SK-N-SH treated with all-trans-retinoic acid at 6 μM for 48 hours (cell line): ENCODE measurements at regions not wholly inside any gene's neighbourhood (a gene's known extent, or its start where the extent isn't known, plus 50 kb on each side); places are given as distances from the start of the nearest gene placed in this dataset.

Source experiments
- ESRRG ChIP-seq: fragments of 250-450 bp; sonication (Bioruptor Pico); IDR thresholded peaks from 2 replicates; pipeline ENCODE4 v1.6.1; 2021; ENCODE audit warnings: mild to moderate bottlenecking
- RARB ChIP-seq: fragments of 250-450 bp; sonication (Bioruptor Pico); IDR thresholded peaks from 2 replicates; pipeline ENCODE4 v1.8.0; 2021; ENCODE audit warnings: mild to moderate bottlenecking, moderate library complexity
- ZFP3 ChIP-seq: fragments of 250-450 bp; sonication (Bioruptor Pico); IDR thresholded peaks from 2 replicates; pipeline ENCODE4 v1.5.0; 2020; ENCODE audit warnings: mild to moderate bottlenecking, moderate library complexity
- ZFP30 ChIP-seq: fragments of 450-650 bp; formaldehyde crosslinking; IDR thresholded peaks from 2 replicates; pipeline ENCODE4 v1.5.0; 2022; ENCODE audit warnings: mild to moderate bottlenecking, moderate library complexity
- ZNF8 ChIP-seq: fragments of 450-650 bp; formaldehyde crosslinking; IDR thresholded peaks from 2 replicates; pipeline ENCODE4 v1.5.0; 2020; ENCODE audit warnings: mild to moderate bottlenecking, moderate library complexity
- TF ChIP-seq, protein P1 (sequence below): fragments of 250-450 bp; sonication (Bioruptor Pico); IDR thresholded peaks from 2 replicates; pipeline ENCODE4 v1.8.0; 2020; ENCODE audit warnings: mild to moderate bottlenecking, moderate library complexity, borderline replicate concordance
- TF ChIP-seq, protein P2 (sequence below): fragments of 250-450 bp; sonication (Bioruptor Pico); IDR thresholded peaks from 2 replicates; pipeline ENCODE4 v1.5.0; 2020; ENCODE audit warnings: mild to moderate bottlenecking, moderate library complexity
- TF ChIP-seq, protein P3 (sequence below): fragments of 250-450 bp; sonication (Bioruptor Pico); IDR thresholded peaks from 2 replicates; pipeline ENCODE4 v1.5.1; 2020; ENCODE audit warnings: low read depth, mild to moderate bottlenecking, moderate library complexity
- TF ChIP-seq, protein P4 (sequence below): fragments of 250-450 bp; sonication (Bioruptor Pico); IDR thresholded peaks from 2 replicates; pipeline ENCODE4 v1.8.0; 2021; ENCODE audit warnings: low read depth, mild to moderate bottlenecking, moderate library complexity, borderline replicate concordance

DNA sequence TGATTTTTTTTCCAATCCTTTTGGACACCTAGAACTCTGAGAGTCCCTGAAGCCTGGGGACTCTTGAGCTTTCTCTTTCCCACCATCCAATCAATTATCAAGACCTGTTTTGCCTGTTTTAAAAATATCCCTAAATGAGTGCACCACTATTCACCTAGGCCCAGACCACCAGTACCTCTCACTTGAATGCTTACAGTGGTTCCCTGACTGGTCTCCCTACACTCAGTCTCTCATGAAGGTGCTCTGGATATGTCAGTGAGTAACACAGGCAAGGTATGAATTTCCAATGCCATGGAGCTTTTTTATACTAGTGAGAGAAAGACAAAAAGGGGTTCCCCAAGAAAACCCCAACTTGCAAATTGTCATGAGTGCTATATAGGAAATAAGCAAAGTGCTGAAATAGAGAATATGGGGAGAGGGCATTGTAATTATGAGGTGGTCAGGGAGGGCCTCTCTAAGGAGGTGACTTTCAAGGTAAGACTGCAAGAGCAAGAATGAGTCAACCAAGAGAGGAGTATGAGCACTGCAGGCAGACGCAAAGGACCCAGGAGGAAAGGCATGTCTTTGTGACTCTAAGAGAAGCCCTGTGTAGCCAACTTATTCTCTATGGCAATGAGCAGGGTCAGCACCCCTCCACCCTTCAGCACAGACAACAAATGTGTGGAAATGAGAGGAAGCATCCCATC lies 85.3 kb upstream of the MBIP start:
- TF ChIP-seq, protein P1, sequence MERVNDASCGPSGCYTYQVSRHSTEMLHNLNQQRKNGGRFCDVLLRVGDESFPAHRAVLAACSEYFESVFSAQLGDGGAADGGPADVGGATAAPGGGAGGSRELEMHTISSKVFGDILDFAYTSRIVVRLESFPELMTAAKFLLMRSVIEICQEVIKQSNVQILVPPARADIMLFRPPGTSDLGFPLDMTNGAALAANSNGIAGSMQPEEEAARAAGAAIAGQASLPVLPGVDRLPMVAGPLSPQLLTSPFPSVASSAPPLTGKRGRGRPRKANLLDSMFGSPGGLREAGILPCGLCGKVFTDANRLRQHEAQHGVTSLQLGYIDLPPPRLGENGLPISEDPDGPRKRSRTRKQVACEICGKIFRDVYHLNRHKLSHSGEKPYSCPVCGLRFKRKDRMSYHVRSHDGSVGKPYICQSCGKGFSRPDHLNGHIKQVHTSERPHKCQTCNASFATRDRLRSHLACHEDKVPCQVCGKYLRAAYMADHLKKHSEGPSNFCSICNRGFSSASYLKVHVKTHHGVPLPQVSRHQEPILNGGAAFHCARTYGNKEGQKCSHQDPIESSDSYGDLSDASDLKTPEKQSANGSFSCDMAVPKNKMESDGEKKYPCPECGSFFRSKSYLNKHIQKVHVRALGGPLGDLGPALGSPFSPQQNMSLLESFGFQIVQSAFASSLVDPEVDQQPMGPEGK (CRISPR knock-in tag): no peak
- TF ChIP-seq, protein P2, sequence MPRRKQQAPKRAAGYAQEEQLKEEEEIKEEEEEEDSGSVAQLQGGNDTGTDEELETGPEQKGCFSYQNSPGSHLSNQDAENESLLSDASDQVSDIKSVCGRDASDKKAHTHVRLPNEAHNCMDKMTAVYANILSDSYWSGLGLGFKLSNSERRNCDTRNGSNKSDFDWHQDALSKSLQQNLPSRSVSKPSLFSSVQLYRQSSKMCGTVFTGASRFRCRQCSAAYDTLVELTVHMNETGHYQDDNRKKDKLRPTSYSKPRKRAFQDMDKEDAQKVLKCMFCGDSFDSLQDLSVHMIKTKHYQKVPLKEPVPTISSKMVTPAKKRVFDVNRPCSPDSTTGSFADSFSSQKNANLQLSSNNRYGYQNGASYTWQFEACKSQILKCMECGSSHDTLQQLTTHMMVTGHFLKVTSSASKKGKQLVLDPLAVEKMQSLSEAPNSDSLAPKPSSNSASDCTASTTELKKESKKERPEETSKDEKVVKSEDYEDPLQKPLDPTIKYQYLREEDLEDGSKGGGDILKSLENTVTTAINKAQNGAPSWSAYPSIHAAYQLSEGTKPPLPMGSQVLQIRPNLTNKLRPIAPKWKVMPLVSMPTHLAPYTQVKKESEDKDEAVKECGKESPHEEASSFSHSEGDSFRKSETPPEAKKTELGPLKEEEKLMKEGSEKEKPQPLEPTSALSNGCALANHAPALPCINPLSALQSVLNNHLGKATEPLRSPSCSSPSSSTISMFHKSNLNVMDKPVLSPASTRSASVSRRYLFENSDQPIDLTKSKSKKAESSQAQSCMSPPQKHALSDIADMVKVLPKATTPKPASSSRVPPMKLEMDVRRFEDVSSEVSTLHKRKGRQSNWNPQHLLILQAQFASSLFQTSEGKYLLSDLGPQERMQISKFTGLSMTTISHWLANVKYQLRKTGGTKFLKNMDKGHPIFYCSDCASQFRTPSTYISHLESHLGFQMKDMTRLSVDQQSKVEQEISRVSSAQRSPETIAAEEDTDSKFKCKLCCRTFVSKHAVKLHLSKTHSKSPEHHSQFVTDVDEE (CRISPR knock-in tag): no peak
- TF ChIP-seq ZFP3 (CRISPR knock-in tag) (no peak), ESRRG (CRISPR knock-in tag) (no peak), ZFP30 (CRISPR knock-in tag) (no peak), ZNF8 (no peak), RARB (CRISPR knock-in tag) (no peak)
- TF ChIP-seq, protein P3, sequence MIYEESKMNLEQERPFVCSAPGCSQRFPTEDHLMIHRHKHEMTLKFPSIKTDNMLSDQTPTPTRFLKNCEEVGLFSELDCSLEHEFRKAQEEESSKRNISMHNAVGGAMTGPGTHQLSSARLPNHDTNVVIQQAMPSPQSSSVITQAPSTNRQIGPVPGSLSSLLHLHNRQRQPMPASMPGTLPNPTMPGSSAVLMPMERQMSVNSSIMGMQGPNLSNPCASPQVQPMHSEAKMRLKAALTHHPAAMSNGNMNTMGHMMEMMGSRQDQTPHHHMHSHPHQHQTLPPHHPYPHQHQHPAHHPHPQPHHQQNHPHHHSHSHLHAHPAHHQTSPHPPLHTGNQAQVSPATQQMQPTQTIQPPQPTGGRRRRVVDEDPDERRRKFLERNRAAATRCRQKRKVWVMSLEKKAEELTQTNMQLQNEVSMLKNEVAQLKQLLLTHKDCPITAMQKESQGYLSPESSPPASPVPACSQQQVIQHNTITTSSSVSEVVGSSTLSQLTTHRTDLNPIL (CRISPR knock-in tag): no peak
- TF ChIP-seq, protein P4, sequence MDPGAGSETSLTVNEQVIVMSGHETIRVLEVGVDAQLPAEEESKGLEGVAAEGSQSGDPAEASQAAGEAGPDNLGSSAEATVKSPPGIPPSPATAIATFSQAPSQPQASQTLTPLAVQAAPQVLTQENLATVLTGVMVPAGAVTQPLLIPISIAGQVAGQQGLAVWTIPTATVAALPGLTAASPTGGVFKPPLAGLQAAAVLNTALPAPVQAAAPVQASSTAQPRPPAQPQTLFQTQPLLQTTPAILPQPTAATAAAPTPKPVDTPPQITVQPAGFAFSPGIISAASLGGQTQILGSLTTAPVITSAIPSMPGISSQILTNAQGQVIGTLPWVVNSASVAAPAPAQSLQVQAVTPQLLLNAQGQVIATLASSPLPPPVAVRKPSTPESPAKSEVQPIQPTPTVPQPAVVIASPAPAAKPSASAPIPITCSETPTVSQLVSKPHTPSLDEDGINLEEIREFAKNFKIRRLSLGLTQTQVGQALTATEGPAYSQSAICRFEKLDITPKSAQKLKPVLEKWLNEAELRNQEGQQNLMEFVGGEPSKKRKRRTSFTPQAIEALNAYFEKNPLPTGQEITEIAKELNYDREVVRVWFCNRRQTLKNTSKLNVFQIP: no peak
